ENCODE measurements at regions not wholly inside any gene's neighbourhood (a gene's known extent, or its start where the extent isn't known, plus 50 kb on each side); places are given as distances from the start of the nearest gene placed in this dataset.

- no peaks in the 10 kb centered on the region for H3K36me3 ChIP-seq
Measured at GRCh38 chr11:120004723-120005122, 133.2 kb downstream of the TRIM29 start.

GRCh38 chr11:120001178-120002090 lies 136.5 kb downstream of the TRIM29 start:
- H3K27me3 ChIP-seq = peaks cover 0 to 22% (median 0%) of the 10 kb centered on the region in 7 donors
- no peak overlapping the region for H3K4me3 ChIP-seq
- H3K27ac ChIP-seq = no peak overlapping the region
- no peak for DNase-seq
- H3K4me1 ChIP-seq = no peaks in the 10 kb centered on the region
- ATAC-seq = no peak
- intact Hi-C loops (cut with DNase I) = no loop called here
- 48 to 53% methylated on average over 14 of the region's 14 CpGs for WGBS, 2 donors
- TF ChIP-seq CTCF (IDR thresholded peaks at IDR 0.05) = no peak
- peaks cover 0 to 6% (median 0%) of the 10 kb centered on the region in 11 donors for H3K9me3 ChIP-seq
- H3K36me3 ChIP-seq = no peaks in the 10 kb centered on the region

More at GRCh38 chr11:120004723-120005122, 133.2 kb downstream of the TRIM29 start:
- H3K4me1 ChIP-seq = no peaks in the 10 kb centered on the region
- TF ChIP-seq CTCF (IDR thresholded peaks at IDR 0.05) = no peak
- WGBS, 2 donors = 49 to 92% methylated on average over 4 of the region's 4 CpGs
- no peak overlapping the region for H3K4me3 ChIP-seq
- H3K9me3 ChIP-seq = peaks cover 0 to 6% (median 0%) of the 10 kb centered on the region in 11 donors
- ATAC-seq (no peak), DNase-seq (no peak)
- peaks cover 0 to 25% (median 9%) of the 10 kb centered on the region in 7 donors for H3K27me3 ChIP-seq
- intact Hi-C loops (cut with DNase I) = no loop called here
- no peak overlapping the region for H3K27ac ChIP-seq

- DNase-seq = no peak
- Histone ChIP-seq H3K9me3 (peaks cover 0 to 6% (median 0%) of the 10 kb centered on the region in 11 donors), H3K4me3 (no peak overlapping the region), H3K4me1 (no peaks in the 10 kb centered on the region), H3K27me3 (peaks cover 0 to 30% (median 4%) of the 10 kb centered on the region in 7 donors), H3K27ac (no peak overlapping the region), H3K36me3 (no peaks in the 10 kb centered on the region)
- intact Hi-C loops (cut with DNase I) = no loop called here
- 61 to 63% methylated on average over 2 of the region's 2 CpGs for WGBS, 2 donors
- no peak for TF ChIP-seq CTCF (IDR thresholded peaks at IDR 0.05)
- no peak for ATAC-seq
Measured at GRCh38 chr11:119999220-119999619, 138.7 kb downstream of the TRIM29 start.

- Histone ChIP-seq H3K4me3 (no peak overlapping the region), H3K4me1 (no peaks in the 10 kb centered on the region), H3K9me3 (peaks cover 0 to 6% (median 0%) of the 10 kb centered on the region in 11 donors), H3K27me3 (peaks cover 0 to 25% (median 6%) of the 10 kb centered on the region in 7 donors), H3K27ac (no peak overlapping the region), H3K36me3 (no peaks in the 10 kb centered on the region)
- no peak for DNase-seq
- no peak for ATAC-seq
- intact Hi-C loops (cut with DNase I) = no loop called here
- no peak for TF ChIP-seq CTCF (IDR thresholded peaks at IDR 0.05)
- WGBS, 2 donors = 79 to 82% methylated on average over 5 of the region's 5 CpGs
Measured at GRCh38 chr11:119996556-119996955, 141.4 kb downstream of the TRIM29 start.

All from heart right ventricle (tissue), 16 donors.